GM10266 (cell line): ENCODE measurements at regions not wholly inside any gene's neighbourhood (a gene's known extent, or its start where the extent isn't known, plus 50 kb on each side); places are given as distances from the start of the nearest gene placed in this dataset.

Source experiments
- DNase-seq: peaks from one replicate; pipeline ENCODE4 v3.0.0; 2012; ENCODE audit errors: extremely low spot score
- CTCF ChIP-seq: IDR thresholded peaks from 2 replicates; pipeline ENCODE4 v1.5.1; 2012; ENCODE audit warnings: mild to moderate bottlenecking, low read depth; ENCODE audit not compliant: control insufficient read depth, insufficient read depth; ENCODE audit errors: missing control alignments

DNA sequence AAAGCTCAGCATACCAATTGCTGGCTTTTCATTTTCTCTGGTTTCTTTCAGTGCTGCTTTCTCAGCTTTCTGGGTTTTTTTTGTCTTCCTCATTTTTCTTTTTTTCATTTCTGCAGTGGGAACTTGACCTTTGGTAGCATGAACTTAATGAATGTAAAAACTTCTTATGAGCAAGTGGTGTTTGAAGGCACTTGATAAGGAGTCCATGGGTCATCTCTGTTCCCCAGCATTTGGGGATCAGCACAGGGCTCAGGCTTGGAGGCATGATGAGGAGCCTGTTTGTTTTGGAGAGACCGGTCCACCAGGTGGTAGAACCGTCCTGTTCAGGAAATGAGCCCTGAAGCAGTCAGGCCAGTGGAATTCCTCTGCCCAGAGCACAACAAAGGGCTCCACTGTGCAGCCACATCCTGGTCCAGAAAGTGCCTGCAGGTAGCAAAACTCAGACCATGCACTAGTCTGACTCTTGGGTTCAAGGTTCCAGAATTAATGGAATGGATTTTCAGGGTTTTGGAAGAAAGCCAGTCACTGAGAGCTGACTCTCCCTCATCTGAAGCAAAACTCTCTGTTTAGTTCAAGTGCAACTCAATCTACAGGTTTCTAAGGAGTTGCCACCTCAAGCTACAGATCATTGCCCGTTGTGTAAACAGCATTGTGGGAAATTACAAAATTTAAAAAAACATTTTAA is 52.3 kb upstream of the ADGRF1 start:
- no peak for DNase-seq
- TF ChIP-seq CTCF: no peak

GRCh38 chr6:47093169-47093568 is 51.0 kb upstream of the ADGRF1 start:
- DNase-seq: no peak
- TF ChIP-seq CTCF: no peak

DNA sequence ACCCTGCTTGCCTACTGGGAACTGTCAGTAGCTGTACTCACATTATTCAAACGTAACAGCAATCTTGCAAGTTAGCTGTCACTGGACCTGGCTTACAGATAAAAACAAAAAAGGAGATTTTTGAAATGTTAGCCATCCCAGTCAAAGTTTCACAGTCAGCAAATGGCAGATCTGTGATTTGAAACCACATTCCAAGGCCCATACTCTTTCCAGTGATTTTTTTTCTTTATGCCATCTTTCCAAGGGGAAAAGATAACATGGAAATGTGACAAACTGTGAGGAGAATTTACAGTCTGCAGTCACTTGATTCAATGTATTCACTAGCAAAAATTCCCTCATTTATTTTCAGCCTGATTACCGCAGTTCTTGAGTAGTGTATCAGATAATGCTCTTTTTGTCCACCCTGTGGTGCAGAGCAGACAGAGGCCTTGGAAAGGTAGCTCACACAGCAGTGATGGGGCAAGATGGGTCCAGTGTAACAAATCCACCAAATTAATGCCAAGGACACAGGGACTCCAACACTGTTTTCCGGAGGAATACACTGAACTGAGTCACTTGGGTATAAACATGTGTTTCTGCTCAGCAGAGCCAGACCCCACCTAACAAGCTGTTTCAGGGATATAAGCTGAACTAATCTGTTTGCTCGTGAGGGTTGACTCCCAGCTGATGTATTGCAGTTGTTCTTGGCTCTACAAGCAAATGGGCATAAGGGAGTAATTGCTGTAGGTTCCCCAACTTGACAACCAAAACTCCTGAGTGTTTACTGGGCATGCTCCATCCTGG is 49.9 kb upstream of the ADGRF1 start:
- no peak for TF ChIP-seq CTCF
- DNase-seq: no peak
